Body of pancreas (tissue), 4 donors: ENCODE measurements at regions not wholly inside any gene's neighbourhood (a gene's known extent, or its start where the extent isn't known, plus 50 kb on each side); places are given as distances from the start of the nearest gene placed in this dataset.

Source experiments
- ATAC-seq: fragments of 150-250 bp; one replicate; pipeline ENCODE4 v1.9.1; 2016
- DNase-seq, 4 donors: peaks; one replicate each; pipeline ENCODE4 v3.0.0-alpha.2; 2019
- H3K27ac ChIP-seq, 4 donors: fragments of 200-600 bp; sonication (generic); 1 replicate in 3 of 4; 2 replicates in 1 of 4; pipeline versions ENCODE4 v1.5.1 to v1.6.1; 2016 to 2019; ENCODE audit warnings: mild to moderate bottlenecking in 1 of 4, mixed read lengths in 1 of 4, moderate library complexity in 1 of 4
- H3K27me3 ChIP-seq, 2 donors: fragments of 200-600 bp; sonication (generic); one replicate each; pipeline ENCODE4 v1.6.0; 2016; ENCODE audit warnings: mild to moderate bottlenecking in 1 of 2
- H3K36me3 ChIP-seq, 2 donors: fragments of 200-600 bp; sonication (generic); replicated peaks in 1 of 2; 2 replicates each; pipeline ENCODE4 v1.5.1; 2016; ENCODE audit warnings: low read depth in 2 of 2; ENCODE audit not compliant: insufficient read depth in 1 of 2
- H3K4me1 ChIP-seq: fragments of 200-600 bp; sonication (generic); one replicate; pipeline ENCODE4 v1.6.0; 2016
- H3K4me3 ChIP-seq, 2 donors: fragments of 200-600 bp; sonication (generic); 1 replicate in 1 of 2; 2 replicates in 1 of 2; pipeline ENCODE4 v1.5.1; 2016 to 2019
- H3K9me3 ChIP-seq, 3 donors: fragments of 200-600 bp; sonication (generic); 1 replicate in 2 of 3; 2 replicates in 1 of 3; pipeline ENCODE4 v1.5.1; 2016
- CTCF ChIP-seq, 7 experiments: fragments of 450-650 bp in 4 of 7; fragments of 200-600 bp in 3 of 7; sonication (generic) in 3 of 7; IDR thresholded peaks; one replicate each; pipeline ENCODE4 v1.5.1; 2016 to 2019; ENCODE audit warnings: antibody characterized with exemption in 7 of 7
- POLR2A ChIP-seq, 3 donors: fragments of 450-650 bp; IDR thresholded peaks; one replicate each; pipeline ENCODE4 v1.6.1; 2016; ENCODE audit warnings: antibody characterized with exemption in 3 of 3, mild to moderate bottlenecking in 2 of 3
- WGBS, 2 donors: methylation state at CpG; one replicate each; pipeline ENCODE4 v1.1.5; 2017; 5-methylcytosine and 5-hydroxymethylcytosine counted together
- intact Hi-C: fragments of 100-400 bp; cut with DNase I; formaldehyde crosslinking; loops from one replicate; pipeline ENCODE4 v1.15.1; 2023

GRCh38 chr9:85248514-85249312 is 493.0 kb downstream of the AGTPBP1 start:
- Histone ChIP-seq H3K4me1 (peaks cover 6% of the 10 kb centered on the region), H3K4me3 (no peak overlapping the region), H3K9me3 (no peaks in the 10 kb centered on the region), H3K27ac (no peak overlapping the region), H3K27me3 (no peaks in the 10 kb centered on the region), H3K36me3 (no peaks in the 10 kb centered on the region)
- intact Hi-C loops: no loop called here
- 91 to 97% methylated on average over 1 to 2 of the region's 2 CpGs for WGBS, 2 donors
- DNase-seq (no peak), ATAC-seq (no peak)
- no peak for TF ChIP-seq CTCF (IDR thresholded peaks at IDR 0.05)
- TF ChIP-seq POLR2A (IDR thresholded peaks at IDR 0.05): no peak

- no peaks in the 10 kb centered on the region for H3K9me3 ChIP-seq
- WGBS, 2 donors: 85 to 86% methylated on average over 7 of the region's 7 CpGs
- no peak for DNase-seq
- H3K4me1 ChIP-seq: peaks cover 6% of the 10 kb centered on the region
- TF ChIP-seq POLR2A (IDR thresholded peaks at IDR 0.05): no peak
- TF ChIP-seq CTCF (IDR thresholded peaks at IDR 0.05): no peak
- no peak overlapping the region for H3K27ac ChIP-seq
- ATAC-seq: no peak
- no peaks in the 10 kb centered on the region for H3K36me3 ChIP-seq
- no peaks in the 10 kb centered on the region for H3K27me3 ChIP-seq
- no peak overlapping the region for H3K4me3 ChIP-seq
- intact Hi-C loops: no loop called here
Measured at GRCh38 chr9:85246541-85246940, 495.2 kb downstream of the AGTPBP1 start.

GRCh38 chr9:85244856-85245255 is 496.9 kb downstream of the AGTPBP1 start:
- no peak for ATAC-seq
- no peaks in the 10 kb centered on the region for H3K27me3 ChIP-seq
- no peaks in the 10 kb centered on the region for H3K36me3 ChIP-seq
- peaks cover 6% of the 10 kb centered on the region for H3K4me1 ChIP-seq
- no peak overlapping the region for H3K27ac ChIP-seq
- 68 to 70% methylated on average over 5 of the region's 5 CpGs for WGBS, 2 donors
- H3K4me3 ChIP-seq: no peak overlapping the region
- no peak for TF ChIP-seq POLR2A (IDR thresholded peaks at IDR 0.05)
- no peak for TF ChIP-seq CTCF (IDR thresholded peaks at IDR 0.05)
- intact Hi-C loops: no loop called here
- H3K9me3 ChIP-seq: no peaks in the 10 kb centered on the region
- DNase-seq: no peak

- H3K4me3 ChIP-seq: no peak overlapping the region
- ATAC-seq (no peak), DNase-seq (no peak)
- no peaks in the 10 kb centered on the region for H3K36me3 ChIP-seq
- no peak overlapping the region for H3K27ac ChIP-seq
- H3K9me3 ChIP-seq: no peaks in the 10 kb centered on the region
- TF ChIP-seq POLR2A (IDR thresholded peaks at IDR 0.05): no peak
- TF ChIP-seq CTCF (IDR thresholded peaks at IDR 0.05): no peak
- peaks cover 6% of the 10 kb centered on the region for H3K4me1 ChIP-seq
- H3K27me3 ChIP-seq: no peaks in the 10 kb centered on the region
- intact Hi-C loops: no loop called here
- 82 to 96% methylated on average over 3 of the region's 3 CpGs for WGBS, 2 donors
Measured at GRCh38 chr9:85243977-85244376, 497.8 kb downstream of the AGTPBP1 start.

GRCh38 chr9:85237478-85237877 is 504.3 kb downstream of the AGTPBP1 start:
- no peak for DNase-seq
- WGBS, 2 donors: 18 to 28% methylated on average over 1 of the region's 1 CpG
- Histone ChIP-seq H3K4me1 (no peaks in the 10 kb centered on the region), H3K27me3 (no peaks in the 10 kb centered on the region), H3K36me3 (no peaks in the 10 kb centered on the region), H3K4me3 (no peak overlapping the region), H3K9me3 (no peaks in the 10 kb centered on the region), H3K27ac (no peak overlapping the region)
- intact Hi-C loops: no loop called here
- no peak for TF ChIP-seq CTCF (IDR thresholded peaks at IDR 0.05)
- TF ChIP-seq POLR2A (IDR thresholded peaks at IDR 0.05): no peak
- ATAC-seq: no peak
